Keratinocyte (primary cell): ENCODE measurements at regions not wholly inside any gene's neighbourhood (a gene's known extent, or its start where the extent isn't known, plus 50 kb on each side); places are given as distances from the start of the nearest gene placed in this dataset.

Experiments
- CTCF ChIP-seq, 3 experiments: IDR thresholded peaks in 1 of 3; conservative IDR thresholded peaks in 1 of 3; optimal IDR thresholded peaks in 1 of 3; 2 replicates in 2 of 3; 3 replicates in 1 of 3; pipeline versions ENCODE3 to v1.5.1; 2011; ENCODE audit warnings: low read length in 3 of 3, mild to moderate bottlenecking in 3 of 3, moderate library complexity in 2 of 3, control low read depth in 1 of 3, inconsistent platforms in 1 of 3; ENCODE audit not compliant: insufficient read depth in 2 of 3; ENCODE audit errors: extremely low read depth in 1 of 3
- EZH2 ChIP-seq: IDR thresholded peaks from one replicate; pipeline ENCODE4 v1.6.1; 2012; ENCODE audit warnings: inconsistent platforms, mild to moderate bottlenecking, low read length, moderate library complexity

- TF ChIP-seq CTCF (optimal IDR thresholded peaks at IDR 0.05 in 1 of 3, IDR thresholded peaks at IDR 0.05 in 1 of 3, conservative IDR thresholded peaks at IDR 0.05 in 1 of 3; ENCODE audit: extremely low read depth in 1 of 3, insufficient read depth in 2 of 3, low read length in 3 of 3) (no peak), EZH2 (no peak)
Observed at GRCh38 chrX:40175511-40176350, 78.0 kb upstream of the BCOR start.
